HepG2 (cell line): ENCODE measurements at regions not wholly inside any gene's neighbourhood (a gene's known extent, or its start where the extent isn't known, plus 50 kb on each side); places are given as distances from the start of the nearest gene placed in this dataset.

Experiments
- ARNT2 ChIP-seq: sonication (generic); formaldehyde crosslinking; IDR thresholded peaks from 2 replicates; pipeline ENCODE4 v1.8.0; 2022; ENCODE audit warnings: mild to moderate bottlenecking, low read depth, missing genetic modification reagents, moderate library complexity
- BRF2 ChIP-seq: sonication (generic); formaldehyde crosslinking; IDR thresholded peaks from 2 replicates; pipeline ENCODE4 v1.8.1; 2022; ENCODE audit warnings: mild to moderate bottlenecking, missing genetic modification reagents
- FOXA1 ChIP-seq, 2 experiments: fragments of 450-650 bp in 1 of 2; sonication (generic) in 1 of 2; formaldehyde crosslinking in 1 of 2; IDR thresholded peaks; 2 replicates each; pipeline versions ENCODE4 v1.4.0 to v1.6.1; 2016 to 2020; ENCODE audit warnings: missing genetic modification reagents in 1 of 2
- MLLT10 ChIP-seq: sonication (generic); formaldehyde crosslinking; IDR thresholded peaks from 2 replicates; pipeline ENCODE4 v1.4.0; 2020; ENCODE audit warnings: missing genetic modification reagents
- PAX8 ChIP-seq: sonication (generic); formaldehyde crosslinking; IDR thresholded peaks from 2 replicates; pipeline ENCODE4 v1.8.0; 2022; ENCODE audit warnings: mild to moderate bottlenecking, missing genetic modification reagents, borderline replicate concordance
- PHF20 ChIP-seq: sonication (generic); formaldehyde crosslinking; IDR thresholded peaks from 2 replicates; pipeline ENCODE4 v1.5.0; 2020; ENCODE audit warnings: mild to moderate bottlenecking, missing genetic modification reagents
- TBX3 ChIP-seq: fragments of 450-650 bp; IDR thresholded peaks from 2 replicates; pipeline ENCODE4 v1.6.1; 2017; ENCODE audit warnings: antibody characterized with exemption, mild to moderate bottlenecking, inconsistent platforms, borderline replicate concordance
- ZNF496 ChIP-seq: sonication (generic); formaldehyde crosslinking; IDR thresholded peaks from 2 replicates; pipeline ENCODE4 v1.8.1; 2023; ENCODE audit warnings: mild to moderate bottlenecking, moderate library complexity, missing genetic modification reagents; ENCODE audit not compliant: insufficient replicate concordance
- ZNF543 ChIP-seq: sonication (generic); formaldehyde crosslinking; IDR thresholded peaks from 2 replicates; pipeline ENCODE4 v1.4.0; 2020; ENCODE audit warnings: mild to moderate bottlenecking, missing genetic modification reagents
- ZNF563 ChIP-seq: sonication (generic); formaldehyde crosslinking; IDR thresholded peaks from 2 replicates; pipeline ENCODE4 v1.8.0; 2022; ENCODE audit warnings: mild to moderate bottlenecking, moderate library complexity, missing genetic modification reagents
- ZNF598 ChIP-seq: sonication (generic); formaldehyde crosslinking; IDR thresholded peaks from 2 replicates; pipeline ENCODE4 v1.5.1; 2020; ENCODE audit warnings: mild to moderate bottlenecking, missing genetic modification reagents, borderline replicate concordance
- ZNF772 ChIP-seq: sonication (generic); formaldehyde crosslinking; IDR thresholded peaks from 2 replicates; pipeline ENCODE4 v1.5.0; 2020; ENCODE audit warnings: mild to moderate bottlenecking, missing genetic modification reagents
- ZNF775 ChIP-seq: sonication (generic); formaldehyde crosslinking; IDR thresholded peaks from 2 replicates; pipeline ENCODE4 v1.4.0; 2020; ENCODE audit warnings: missing genetic modification reagents, mild to moderate bottlenecking, moderate library complexity, borderline replicate concordance
- ZNF850 ChIP-seq: sonication (generic); formaldehyde crosslinking; conservative IDR thresholded peaks from 2 replicates; pipeline ENCODE4 v1.9.0; 2021; ENCODE audit warnings: mild to moderate bottlenecking, missing genetic modification reagents
- TF ChIP-seq, protein P1 (sequence below): sonication (generic); formaldehyde crosslinking; IDR thresholded peaks from 2 replicates; pipeline ENCODE4 v1.4.0; 2020; ENCODE audit warnings: missing genetic modification reagents, mild to moderate bottlenecking, borderline replicate concordance
- TF ChIP-seq, protein P2 (sequence below): sonication (generic); formaldehyde crosslinking; IDR thresholded peaks from 2 replicates; pipeline ENCODE4 v1.4.0; 2020; ENCODE audit warnings: mild to moderate bottlenecking, missing genetic modification reagents
- TF ChIP-seq, protein P3 (sequence below): sonication (generic); formaldehyde crosslinking; IDR thresholded peaks from 2 replicates; pipeline ENCODE4 v1.5.0; 2020; ENCODE audit warnings: mild to moderate bottlenecking, missing genetic modification reagents, moderate library complexity
- TF ChIP-seq, protein P4 (sequence below): sonication (generic); formaldehyde crosslinking; IDR thresholded peaks from 2 replicates; pipeline ENCODE4 v1.8.0; 2022; ENCODE audit warnings: missing genetic modification reagents, mild to moderate bottlenecking, moderate library complexity, borderline replicate concordance
- TF ChIP-seq, protein P5 (sequence below): sonication (generic); formaldehyde crosslinking; IDR thresholded peaks from 2 replicates; pipeline ENCODE4 v1.4.0; 2020; ENCODE audit warnings: mild to moderate bottlenecking, missing genetic modification reagents
- TF ChIP-seq, protein P6 (sequence below): sonication (generic); formaldehyde crosslinking; IDR thresholded peaks from 2 replicates; pipeline ENCODE4 v1.4.0; 2020; ENCODE audit warnings: missing genetic modification reagents; ENCODE audit errors: not compliant biosample characterization

GRCh38 chr14:36070031-36070719, 106.3 kb downstream of the PTCSC3 start (continued):
- TF ChIP-seq ZNF496 (CRISPR knock-in tag), result no peak
- TF ChIP-seq, protein P1, sequence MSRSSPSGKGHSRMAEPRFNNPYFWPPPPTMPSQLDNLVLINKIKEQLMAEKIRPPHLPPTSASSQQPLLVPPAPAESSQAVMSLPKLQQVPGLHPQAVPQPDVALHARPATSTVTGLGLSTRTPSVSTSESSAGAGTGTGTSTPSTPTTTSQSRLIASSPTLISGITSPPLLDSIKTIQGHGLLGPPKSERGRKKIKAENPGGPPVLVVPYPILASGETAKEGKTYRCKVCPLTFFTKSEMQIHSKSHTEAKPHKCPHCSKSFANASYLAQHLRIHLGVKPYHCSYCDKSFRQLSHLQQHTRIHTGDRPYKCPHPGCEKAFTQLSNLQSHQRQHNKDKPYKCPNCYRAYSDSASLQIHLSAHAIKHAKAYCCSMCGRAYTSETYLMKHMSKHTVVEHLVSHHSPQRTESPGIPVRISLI, result no peak
- TF ChIP-seq ZNF850 (CRISPR knock-in tag), result no peak
- no peak for TF ChIP-seq FOXA1 (IDR thresholded peaks at IDR 0.05)
- TF ChIP-seq FOXA1 (CRISPR knock-in tag; IDR thresholded peaks at IDR 0.05), result no peak
- TF ChIP-seq, protein P2, sequence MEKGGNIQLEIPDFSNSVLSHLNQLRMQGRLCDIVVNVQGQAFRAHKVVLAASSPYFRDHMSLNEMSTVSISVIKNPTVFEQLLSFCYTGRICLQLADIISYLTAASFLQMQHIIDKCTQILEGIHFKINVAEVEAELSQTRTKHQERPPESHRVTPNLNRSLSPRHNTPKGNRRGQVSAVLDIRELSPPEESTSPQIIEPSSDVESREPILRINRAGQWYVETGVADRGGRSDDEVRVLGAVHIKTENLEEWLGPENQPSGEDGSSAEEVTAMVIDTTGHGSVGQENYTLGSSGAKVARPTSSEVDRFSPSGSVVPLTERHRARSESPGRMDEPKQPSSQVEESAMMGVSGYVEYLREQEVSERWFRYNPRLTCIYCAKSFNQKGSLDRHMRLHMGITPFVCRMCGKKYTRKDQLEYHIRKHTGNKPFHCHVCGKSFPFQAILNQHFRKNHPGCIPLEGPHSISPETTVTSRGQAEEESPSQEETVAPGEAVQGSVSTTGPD (CRISPR knock-in tag), result no peak; the same call in 1 of the 2 replicates
- no peak for TF ChIP-seq ZNF772
- TF ChIP-seq, protein P3, sequence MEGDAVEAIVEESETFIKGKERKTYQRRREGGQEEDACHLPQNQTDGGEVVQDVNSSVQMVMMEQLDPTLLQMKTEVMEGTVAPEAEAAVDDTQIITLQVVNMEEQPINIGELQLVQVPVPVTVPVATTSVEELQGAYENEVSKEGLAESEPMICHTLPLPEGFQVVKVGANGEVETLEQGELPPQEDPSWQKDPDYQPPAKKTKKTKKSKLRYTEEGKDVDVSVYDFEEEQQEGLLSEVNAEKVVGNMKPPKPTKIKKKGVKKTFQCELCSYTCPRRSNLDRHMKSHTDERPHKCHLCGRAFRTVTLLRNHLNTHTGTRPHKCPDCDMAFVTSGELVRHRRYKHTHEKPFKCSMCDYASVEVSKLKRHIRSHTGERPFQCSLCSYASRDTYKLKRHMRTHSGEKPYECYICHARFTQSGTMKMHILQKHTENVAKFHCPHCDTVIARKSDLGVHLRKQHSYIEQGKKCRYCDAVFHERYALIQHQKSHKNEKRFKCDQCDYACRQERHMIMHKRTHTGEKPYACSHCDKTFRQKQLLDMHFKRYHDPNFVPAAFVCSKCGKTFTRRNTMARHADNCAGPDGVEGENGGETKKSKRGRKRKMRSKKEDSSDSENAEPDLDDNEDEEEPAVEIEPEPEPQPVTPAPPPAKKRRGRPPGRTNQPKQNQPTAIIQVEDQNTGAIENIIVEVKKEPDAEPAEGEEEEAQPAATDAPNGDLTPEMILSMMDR (CRISPR knock-in tag), result peak; percentile 98
- no peak for TF ChIP-seq PHF20 (CRISPR knock-in tag)
- no peak for TF ChIP-seq MLLT10 (CRISPR knock-in tag)
- TF ChIP-seq ZNF775 (CRISPR knock-in tag), result no peak; the same call in 1 of the 2 replicates
- no peak for TF ChIP-seq TBX3
- TF ChIP-seq, protein P4, sequence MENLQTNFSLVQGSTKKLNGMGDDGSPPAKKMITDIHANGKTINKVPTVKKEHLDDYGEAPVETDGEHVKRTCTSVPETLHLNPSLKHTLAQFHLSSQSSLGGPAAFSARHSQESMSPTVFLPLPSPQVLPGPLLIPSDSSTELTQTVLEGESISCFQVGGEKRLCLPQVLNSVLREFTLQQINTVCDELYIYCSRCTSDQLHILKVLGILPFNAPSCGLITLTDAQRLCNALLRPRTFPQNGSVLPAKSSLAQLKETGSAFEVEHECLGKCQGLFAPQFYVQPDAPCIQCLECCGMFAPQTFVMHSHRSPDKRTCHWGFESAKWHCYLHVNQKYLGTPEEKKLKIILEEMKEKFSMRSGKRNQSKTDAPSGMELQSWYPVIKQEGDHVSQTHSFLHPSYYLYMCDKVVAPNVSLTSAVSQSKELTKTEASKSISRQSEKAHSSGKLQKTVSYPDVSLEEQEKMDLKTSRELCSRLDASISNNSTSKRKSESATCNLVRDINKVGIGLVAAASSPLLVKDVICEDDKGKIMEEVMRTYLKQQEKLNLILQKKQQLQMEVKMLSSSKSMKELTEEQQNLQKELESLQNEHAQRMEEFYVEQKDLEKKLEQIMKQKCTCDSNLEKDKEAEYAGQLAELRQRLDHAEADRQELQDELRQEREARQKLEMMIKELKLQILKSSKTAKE (CRISPR knock-in tag), result no peak
- TF ChIP-seq ARNT2, result peak; percentile 56; the same call in 1 of the 2 replicates
- no peak for TF ChIP-seq BRF2 (CRISPR knock-in tag)
- TF ChIP-seq ZNF563 (CRISPR knock-in tag), result no peak
- peak; percentile 66; the same call in 1 of the 2 replicates for TF ChIP-seq ZNF598 (CRISPR knock-in tag)
- TF ChIP-seq PAX8 (CRISPR knock-in tag), result no peak
- TF ChIP-seq, protein P5, sequence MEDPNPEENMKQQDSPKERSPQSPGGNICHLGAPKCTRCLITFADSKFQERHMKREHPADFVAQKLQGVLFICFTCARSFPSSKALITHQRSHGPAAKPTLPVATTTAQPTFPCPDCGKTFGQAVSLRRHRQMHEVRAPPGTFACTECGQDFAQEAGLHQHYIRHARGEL (CRISPR knock-in tag), result no peak
- TF ChIP-seq ZNF543, result no peak
- TF ChIP-seq, protein P6, sequence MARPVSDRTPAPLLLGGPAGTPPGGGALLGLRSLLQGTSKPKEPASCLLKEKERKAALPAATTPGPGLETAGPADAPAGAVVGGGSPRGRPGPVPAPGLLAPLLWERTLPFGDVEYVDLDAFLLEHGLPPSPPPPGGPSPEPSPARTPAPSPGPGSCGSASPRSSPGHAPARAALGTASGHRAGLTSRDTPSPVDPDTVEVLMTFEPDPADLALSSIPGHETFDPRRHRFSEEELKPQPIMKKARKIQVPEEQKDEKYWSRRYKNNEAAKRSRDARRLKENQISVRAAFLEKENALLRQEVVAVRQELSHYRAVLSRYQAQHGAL (CRISPR knock-in tag), result no peak
